Ovary (tissue), 7 donors: ENCODE measurements at regions not wholly inside any gene's neighbourhood (a gene's known extent, or its start where the extent isn't known, plus 50 kb on each side); places are given as distances from the start of the nearest gene placed in this dataset.
"Not testable (repeated sequence)": the region's sequence is repeated elsewhere in the genome, so short reads cannot be mapped to it uniquely, and the experiment has no call there.

Experiments
- DNase-seq, 5 donors: peaks; one replicate each; pipeline ENCODE4 v3.0.0-alpha.2; 2019 to 2020
- H3K27ac ChIP-seq, 2 donors: fragments of 200-600 bp; one replicate each; pipeline versions ENCODE4 v1.5.1 to v1.8.0; 2019 to 2022
- H3K27me3 ChIP-seq: fragments of 200-600 bp; one replicate; pipeline ENCODE4 v1.8.0; 2022
- H3K36me3 ChIP-seq: fragments of 200-600 bp; sonication (generic); one replicate; pipeline ENCODE4 v1.5.1; 2019
- H3K4me1 ChIP-seq: one replicate; pipeline ENCODE4 v1.8.1; 2013; ENCODE audit warnings: mild to moderate bottlenecking, moderate library complexity; ENCODE audit not compliant: insufficient read depth
- H3K4me3 ChIP-seq: fragments of 200-600 bp; sonication (generic); one replicate; pipeline ENCODE4 v1.5.1; 2017
- H3K9me3 ChIP-seq, 2 donors: fragments of 200-600 bp in 1 of 2; sonication (generic) in 1 of 2; one replicate each; pipeline versions ENCODE4 v1.5.1 to v1.8.1; 2013 to 2019; ENCODE audit warnings: mild to moderate bottlenecking in 1 of 2, moderate library complexity in 1 of 2
- EP300 ChIP-seq: sonication (generic); formaldehyde crosslinking; IDR thresholded peaks from one replicate; pipeline ENCODE4 v1.6.1; 2017; ENCODE audit warnings: antibody characterized with exemption
- POLR2A ChIP-seq: fragments of 450-650 bp; IDR thresholded peaks from one replicate; pipeline ENCODE4 v1.6.1; 2017; ENCODE audit warnings: antibody characterized with exemption, mild to moderate bottlenecking, moderate library complexity
- WGBS, 3 donors: extraction: QIAGEN DNeasy Blood & Tissue Kit in 1 of 3; methylation state at CpG; one replicate each; pipeline versions ENCODE4 v1.1.5 to v1.1.7; 2013 to 2017; 5-methylcytosine and 5-hydroxymethylcytosine counted together
- intact Hi-C, 4 donors: fragments of 100-400 bp; cut with DNase I; formaldehyde crosslinking; loops; one replicate each; pipeline versions ENCODE4 v1.11.0 to v1.15.1; 2022 to 2023
- TF ChIP-seq, protein P1 (sequence below), 3 donors: fragments of 450-650 bp in 2 of 3; fragments of 200-600 bp in 1 of 3; IDR thresholded peaks; one replicate each; pipeline versions ENCODE4 v1.5.1 to v1.8.0; 2016 to 2022; ENCODE audit warnings: antibody characterized with exemption in 3 of 3, mild to moderate bottlenecking in 1 of 3
- donor health status: DM: no; HTN: no; CAD: no; lungs with moderate emphysema.
- donor health status: DM: no; HTN: no; CAD: no.
- donor health status: Bipolar disorder and iron deficiency.
- donor health status: DM: no; HTN: no; CAD: no.
- donor health status: DM: yes; HTN: yes; CAD: no.

DNA sequence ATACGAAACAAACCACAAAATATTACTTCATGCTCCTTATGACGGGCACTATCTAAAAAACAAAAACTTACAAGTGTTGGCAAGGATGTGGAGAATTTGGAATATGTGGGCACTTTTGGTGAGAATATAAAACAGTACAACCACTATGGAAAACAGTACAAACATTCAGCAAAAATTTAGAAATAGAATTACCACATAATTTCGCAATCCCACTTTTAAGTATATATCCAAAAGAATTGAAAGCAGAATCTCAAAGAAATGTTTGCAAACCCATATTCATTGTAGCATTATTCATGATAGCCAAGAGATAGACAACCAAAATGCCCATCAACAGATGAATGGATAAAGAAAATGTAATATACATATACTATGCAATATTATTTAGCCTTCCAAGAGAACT, 1173.7 kb upstream of the PRR20A start:
- H3K36me3 ChIP-seq = no peaks in the 10 kb centered on the region
- H3K4me1 ChIP-seq = no peaks in the 10 kb centered on the region
- TF ChIP-seq EP300 = no peak
- no peak for TF ChIP-seq POLR2A
- TF ChIP-seq, protein P1, sequence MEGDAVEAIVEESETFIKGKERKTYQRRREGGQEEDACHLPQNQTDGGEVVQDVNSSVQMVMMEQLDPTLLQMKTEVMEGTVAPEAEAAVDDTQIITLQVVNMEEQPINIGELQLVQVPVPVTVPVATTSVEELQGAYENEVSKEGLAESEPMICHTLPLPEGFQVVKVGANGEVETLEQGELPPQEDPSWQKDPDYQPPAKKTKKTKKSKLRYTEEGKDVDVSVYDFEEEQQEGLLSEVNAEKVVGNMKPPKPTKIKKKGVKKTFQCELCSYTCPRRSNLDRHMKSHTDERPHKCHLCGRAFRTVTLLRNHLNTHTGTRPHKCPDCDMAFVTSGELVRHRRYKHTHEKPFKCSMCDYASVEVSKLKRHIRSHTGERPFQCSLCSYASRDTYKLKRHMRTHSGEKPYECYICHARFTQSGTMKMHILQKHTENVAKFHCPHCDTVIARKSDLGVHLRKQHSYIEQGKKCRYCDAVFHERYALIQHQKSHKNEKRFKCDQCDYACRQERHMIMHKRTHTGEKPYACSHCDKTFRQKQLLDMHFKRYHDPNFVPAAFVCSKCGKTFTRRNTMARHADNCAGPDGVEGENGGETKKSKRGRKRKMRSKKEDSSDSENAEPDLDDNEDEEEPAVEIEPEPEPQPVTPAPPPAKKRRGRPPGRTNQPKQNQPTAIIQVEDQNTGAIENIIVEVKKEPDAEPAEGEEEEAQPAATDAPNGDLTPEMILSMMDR (IDR thresholded peaks at IDR 0.05) = no peak
- H3K9me3 ChIP-seq = no peaks in the 10 kb centered on the region
- intact Hi-C loops = no loop called here
- H3K27me3 ChIP-seq = no peaks in the 10 kb centered on the region
- no peak overlapping the region for H3K27ac ChIP-seq
- DNase-seq = no peak
- H3K4me3 ChIP-seq = no peak overlapping the region
- WGBS, 3 donors = 93 to 95% (median 93%) methylated on average over 3 of the region's 3 CpGs

GRCh38 chr13:55977436-55977835, 1163.3 kb upstream of the PRR20A start:
- WGBS, 3 donors = 77 to 88% (median 83%) methylated on average over 6 of the region's 6 CpGs
- H3K4me3 ChIP-seq = no peak overlapping the region
- H3K36me3 ChIP-seq = no peaks in the 10 kb centered on the region
- H3K4me1 ChIP-seq = no peaks in the 10 kb centered on the region
- H3K9me3 ChIP-seq = no peaks in the 10 kb centered on the region
- TF ChIP-seq, protein P1 (IDR thresholded peaks at IDR 0.05) = no peak
- no peak for TF ChIP-seq POLR2A
- no peak for TF ChIP-seq EP300
- no peaks in the 10 kb centered on the region for H3K27me3 ChIP-seq
- no peak overlapping the region for H3K27ac ChIP-seq
- intact Hi-C loops = no loop called here
- no peak for DNase-seq

- Histone ChIP-seq H3K36me3 (no peaks in the 10 kb centered on the region), H3K4me3 (no peak overlapping the region), H3K9me3 (no peaks in the 10 kb centered on the region), H3K4me1 (no peaks in the 10 kb centered on the region), H3K27ac (no peak overlapping the region), H3K27me3 (no peaks in the 10 kb centered on the region)
- TF ChIP-seq POLR2A (no peak), EP300 (no peak)
- TF ChIP-seq, protein P1 (IDR thresholded peaks at IDR 0.05) = no peak
- intact Hi-C loops = no loop called here
- 45 to 53% (median 51%) methylated on average over 1 of the region's 1 CpG for WGBS, 3 donors
- DNase-seq = no peak
Measured at GRCh38 chr13:55981381-55981780, 1159.3 kb upstream of the PRR20A start.

DNA sequence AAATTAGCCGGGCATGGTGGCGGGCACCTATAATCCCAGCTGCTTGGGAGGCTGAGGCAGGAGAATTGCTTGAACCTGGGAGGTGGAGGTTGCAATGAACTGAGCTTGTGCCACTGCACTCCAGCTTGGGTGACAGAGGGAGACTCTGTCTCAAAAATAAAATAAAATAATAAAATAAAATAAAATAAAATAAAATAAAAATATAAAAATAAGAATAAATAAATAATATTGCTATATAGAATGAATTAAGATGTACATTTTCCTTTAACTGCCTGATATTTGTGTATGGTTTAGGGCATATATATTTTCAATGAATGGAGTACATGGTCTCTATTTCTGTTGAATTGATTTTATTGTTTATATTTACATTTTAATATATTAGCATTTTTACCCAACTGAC, 1156.7 kb upstream of the PRR20A start:
- H3K27ac ChIP-seq, H3K4me3 ChIP-seq, H3K4me1 ChIP-seq, intact Hi-C loops, H3K36me3 ChIP-seq, H3K9me3 ChIP-seq, DNase-seq, H3K27me3 ChIP-seq: not testable (repeated sequence)
- WGBS, 3 donors = 90 to 95% (median 91%) methylated on average over 2 of the region's 2 CpGs

- H3K27ac ChIP-seq = no peak overlapping the region
- TF ChIP-seq EP300 (no peak), POLR2A (no peak)
- TF ChIP-seq, protein P1 (IDR thresholded peaks at IDR 0.05) = no peak
- H3K36me3 ChIP-seq = no peaks in the 10 kb centered on the region
- 91 to 98% (median 93%) methylated on average over 3 of the region's 3 CpGs for WGBS, 3 donors
- H3K4me3 ChIP-seq = no peak overlapping the region
- no peaks in the 10 kb centered on the region for H3K9me3 ChIP-seq
- no peak for DNase-seq
- no peaks in the 10 kb centered on the region for H3K27me3 ChIP-seq
- intact Hi-C loops = no loop called here
- H3K4me1 ChIP-seq = no peaks in the 10 kb centered on the region
Measured at GRCh38 chr13:55990631-55991030, 1150.1 kb upstream of the PRR20A start.
